ENCODE measurements at regions not wholly inside any gene's neighbourhood (a gene's known extent, or its start where the extent isn't known, plus 50 kb on each side); places are given as distances from the start of the nearest gene placed in this dataset.

GRCh38 chr13:77390391-77390790, 63.5 kb upstream of the MYCBP2 start:
- TF ChIP-seq, protein P1, sequence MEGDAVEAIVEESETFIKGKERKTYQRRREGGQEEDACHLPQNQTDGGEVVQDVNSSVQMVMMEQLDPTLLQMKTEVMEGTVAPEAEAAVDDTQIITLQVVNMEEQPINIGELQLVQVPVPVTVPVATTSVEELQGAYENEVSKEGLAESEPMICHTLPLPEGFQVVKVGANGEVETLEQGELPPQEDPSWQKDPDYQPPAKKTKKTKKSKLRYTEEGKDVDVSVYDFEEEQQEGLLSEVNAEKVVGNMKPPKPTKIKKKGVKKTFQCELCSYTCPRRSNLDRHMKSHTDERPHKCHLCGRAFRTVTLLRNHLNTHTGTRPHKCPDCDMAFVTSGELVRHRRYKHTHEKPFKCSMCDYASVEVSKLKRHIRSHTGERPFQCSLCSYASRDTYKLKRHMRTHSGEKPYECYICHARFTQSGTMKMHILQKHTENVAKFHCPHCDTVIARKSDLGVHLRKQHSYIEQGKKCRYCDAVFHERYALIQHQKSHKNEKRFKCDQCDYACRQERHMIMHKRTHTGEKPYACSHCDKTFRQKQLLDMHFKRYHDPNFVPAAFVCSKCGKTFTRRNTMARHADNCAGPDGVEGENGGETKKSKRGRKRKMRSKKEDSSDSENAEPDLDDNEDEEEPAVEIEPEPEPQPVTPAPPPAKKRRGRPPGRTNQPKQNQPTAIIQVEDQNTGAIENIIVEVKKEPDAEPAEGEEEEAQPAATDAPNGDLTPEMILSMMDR (conservative IDR thresholded peaks at IDR 0.05 in 1 of 2, IDR thresholded peaks at IDR 0.05 in 1 of 2; ENCODE audit: low read depth in 1 of 2, low read length in 2 of 2) = no peak
- no peak for TF ChIP-seq EZH2 (IDR thresholded peaks at IDR 0.05; ENCODE audit: low read length, missing control alignments)
